RPMI8226 (cell line): ENCODE measurements at regions not wholly inside any gene's neighbourhood (a gene's known extent, or its start where the extent isn't known, plus 50 kb on each side); places are given as distances from the start of the nearest gene placed in this dataset.
"Not testable (repeated sequence)": the region's sequence is repeated elsewhere in the genome, so short reads cannot be mapped to it uniquely, and the experiment has no call there.

Source experiments
- DNase-seq: peaks from one replicate; pipeline ENCODE4 v3.0.0-alpha.2; 2015

GRCh38 chr10:117754770-117755658 lies 212.5 kb downstream of the EMX2 start:
- no peak for DNase-seq

- DNase-seq: no peak
Observed at GRCh38 chr10:117755659-117756014, 213.1 kb downstream of the EMX2 start.

- no peak for DNase-seq
Observed at GRCh38 chr10:117757086-117757720, 214.7 kb downstream of the EMX2 start.

- no peak for DNase-seq
Observed at GRCh38 chr10:117759266-117759665, 216.7 kb downstream of the EMX2 start.

- DNase-seq: no peak
Observed at GRCh38 chr10:117761695-117762094, 219.1 kb downstream of the EMX2 start.

GRCh38 chr10:117762126-117762818 lies 219.7 kb downstream of the EMX2 start:
- no peak for DNase-seq

GRCh38 chr10:117762819-117763172 lies 220.2 kb downstream of the EMX2 start:
- DNase-seq: no peak

GRCh38 chr10:117763528-117763927 lies 221.0 kb downstream of the EMX2 start:
- no peak for DNase-seq

- no peak for DNase-seq
Observed at GRCh38 chr10:117768333-117769042, 225.9 kb downstream of the EMX2 start.

- DNase-seq: no peak
Observed at GRCh38 chr10:117775526-117775925, 233.0 kb downstream of the EMX2 start.

- DNase-seq: not testable (repeated sequence)
Observed at GRCh38 chr10:117777222-117777621, 234.7 kb downstream of the EMX2 start.

- no peak for DNase-seq
Observed at GRCh38 chr10:117778241-117778640, 235.7 kb downstream of the EMX2 start.

- no peak for DNase-seq
Observed at GRCh38 chr10:117780411-117780810, 237.9 kb downstream of the EMX2 start.

GRCh38 chr10:117781216-117781831 lies 238.8 kb downstream of the EMX2 start:
- DNase-seq: no peak

- no peak for DNase-seq
Observed at GRCh38 chr10:117782276-117782675, 239.7 kb downstream of the EMX2 start.

GRCh38 chr10:117783698-117784395 lies 241.3 kb downstream of the EMX2 start:
- DNase-seq: no peak

- no peak for DNase-seq
Observed at GRCh38 chr10:117784776-117785175, 242.2 kb downstream of the EMX2 start.

- DNase-seq: no peak
Observed at GRCh38 chr10:117788911-117789310, 246.4 kb downstream of the EMX2 start.

GRCh38 chr10:117790179-117790578 lies 247.6 kb downstream of the EMX2 start:
- no peak for DNase-seq

- DNase-seq: no peak
Observed at GRCh38 chr10:117790621-117791020, 248.1 kb downstream of the EMX2 start.

GRCh38 chr10:117792214-117792613 lies 249.7 kb downstream of the EMX2 start:
- DNase-seq: no peak

- no peak for DNase-seq
Observed at GRCh38 chr10:117796130-117796745, 250.5 kb downstream of the RAB11FIP2 start.
